HG03571 (cell line): ENCODE measurements at regions not wholly inside any gene's neighbourhood (a gene's known extent, or its start where the extent isn't known, plus 50 kb on each side); places are given as distances from the start of the nearest gene placed in this dataset.
"Not testable (repeated sequence)": the region's sequence is repeated elsewhere in the genome, so short reads cannot be mapped to it uniquely, and the experiment has no call there.

Experiments used
- ATAC-seq: cut with Tn5 transposase; IDR thresholded peaks from one replicate; pipeline ENCODE4 v1.9.1; 2021; ENCODE audit not compliant: unreplicated experiment

DNA sequence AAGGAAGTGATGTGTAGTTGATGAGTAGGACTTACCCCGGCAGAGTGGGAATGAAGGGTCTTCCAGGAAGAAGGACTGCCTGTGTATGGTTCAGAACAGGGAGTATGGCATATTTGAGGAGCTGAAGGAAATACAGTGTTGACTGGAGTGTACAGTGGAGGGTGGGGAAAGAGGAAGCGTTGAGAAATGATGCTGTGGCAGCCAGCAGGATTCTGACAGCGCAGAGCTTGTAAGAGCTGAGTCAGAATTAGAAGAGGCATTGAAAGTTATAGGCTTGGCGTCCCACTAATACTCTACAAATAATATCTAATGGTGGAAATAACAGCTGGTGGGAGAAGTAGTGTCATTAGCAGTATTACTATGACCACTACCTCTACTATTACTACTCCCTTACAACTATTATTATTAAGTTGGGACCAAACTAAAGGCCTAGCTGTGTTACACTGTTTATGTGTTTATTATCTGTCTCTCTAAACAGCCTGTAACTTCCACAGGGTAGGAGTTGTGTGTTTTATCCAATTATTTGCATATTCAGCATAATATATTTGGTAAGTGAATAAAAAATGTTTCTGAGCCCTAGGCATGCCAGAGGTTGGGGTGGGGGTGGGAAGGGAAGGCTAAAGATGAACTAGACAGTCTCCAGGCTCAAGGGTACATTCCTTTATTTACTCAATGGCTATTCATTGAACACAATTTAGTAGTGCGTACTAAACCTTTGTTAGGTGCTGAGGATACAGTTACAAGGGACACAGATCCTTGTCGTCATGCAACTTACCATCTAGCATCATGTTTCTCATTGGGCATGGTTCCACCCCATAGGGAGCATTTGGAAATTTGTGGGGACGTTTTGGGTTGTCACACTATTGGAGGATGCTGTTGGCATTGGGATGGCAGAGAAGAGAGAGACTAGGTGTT is 428.8 kb upstream of the ONECUT1 start:
- ATAC-seq: no peak

DNA sequence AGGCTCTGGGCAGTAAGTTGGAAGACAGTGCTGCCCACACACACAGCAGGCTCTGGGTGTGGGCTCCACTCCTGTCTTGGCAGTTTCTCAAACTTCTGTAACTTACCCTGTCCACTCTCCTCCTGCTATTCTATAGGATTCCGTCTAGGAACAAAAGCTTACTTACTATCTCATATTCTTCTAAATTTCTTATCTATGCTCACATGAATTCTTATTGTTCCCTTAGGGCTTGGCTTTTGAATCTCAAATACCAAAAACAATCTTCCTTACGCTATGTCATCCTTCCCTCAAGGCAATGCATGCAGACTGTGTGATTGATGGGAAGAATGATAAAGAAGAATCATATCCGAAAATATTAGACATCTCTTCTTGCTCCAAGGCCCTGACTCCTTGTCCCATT is 425.9 kb upstream of the ONECUT1 start:
- no peak for ATAC-seq

DNA sequence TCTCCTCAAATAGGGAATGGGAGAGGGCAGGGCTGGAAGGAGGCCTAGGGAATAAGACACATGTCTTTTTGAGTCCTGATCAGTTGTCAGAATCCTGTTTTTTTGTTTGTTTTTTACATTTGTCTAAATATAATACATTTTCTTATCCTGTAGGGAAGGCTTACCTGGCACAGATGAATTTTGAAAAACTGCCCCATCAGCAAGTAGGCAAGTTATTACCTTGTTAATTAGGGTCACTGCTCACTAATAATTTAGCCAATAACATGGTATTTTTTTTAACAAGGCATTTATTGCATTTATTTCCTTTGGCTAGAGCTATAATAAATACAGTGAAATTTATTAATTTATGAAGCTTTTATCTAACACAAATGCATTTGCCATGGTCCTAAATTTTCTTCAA is 423.2 kb upstream of the ONECUT1 start:
- ATAC-seq: no peak

DNA sequence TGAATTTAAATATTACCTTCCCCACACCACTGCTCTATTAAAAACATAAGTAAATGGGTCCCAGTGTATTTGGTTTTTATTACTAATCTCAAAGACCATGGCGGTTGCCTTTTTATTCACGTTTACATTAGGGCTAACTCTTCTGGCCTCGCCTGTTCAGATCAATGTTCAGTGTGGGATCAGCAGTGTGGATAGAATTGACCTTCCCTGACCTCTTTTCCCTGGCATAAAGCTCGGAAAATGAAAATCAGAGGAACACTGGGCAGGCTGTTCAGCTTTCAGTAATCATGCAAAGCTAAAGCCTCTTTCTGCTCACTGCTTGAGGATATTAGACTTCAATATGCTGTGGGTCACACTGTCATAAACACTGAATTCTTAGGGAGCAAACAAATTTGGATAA is 422.6 kb upstream of the ONECUT1 start:
- no peak for ATAC-seq

DNA sequence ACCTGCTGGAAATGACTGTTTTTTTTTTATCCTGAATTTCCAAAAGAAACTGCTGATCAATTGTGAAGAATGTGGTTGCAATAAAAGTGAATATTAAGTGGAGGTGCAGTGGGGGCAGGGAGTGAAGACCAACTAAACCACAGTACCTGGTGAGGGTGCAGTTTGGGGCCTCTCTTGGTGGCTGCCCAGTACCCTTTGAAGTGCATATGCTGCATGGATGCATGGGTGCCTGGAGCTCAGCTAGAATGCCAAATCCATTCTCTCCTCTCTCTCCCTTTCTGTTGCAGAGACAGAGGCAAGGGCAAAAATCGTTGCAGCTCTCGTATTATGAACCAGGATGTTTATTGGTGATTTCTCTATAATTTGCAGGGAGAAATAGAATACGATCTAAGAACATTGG is 420.5 kb upstream of the ONECUT1 start:
- ATAC-seq: no peak

DNA sequence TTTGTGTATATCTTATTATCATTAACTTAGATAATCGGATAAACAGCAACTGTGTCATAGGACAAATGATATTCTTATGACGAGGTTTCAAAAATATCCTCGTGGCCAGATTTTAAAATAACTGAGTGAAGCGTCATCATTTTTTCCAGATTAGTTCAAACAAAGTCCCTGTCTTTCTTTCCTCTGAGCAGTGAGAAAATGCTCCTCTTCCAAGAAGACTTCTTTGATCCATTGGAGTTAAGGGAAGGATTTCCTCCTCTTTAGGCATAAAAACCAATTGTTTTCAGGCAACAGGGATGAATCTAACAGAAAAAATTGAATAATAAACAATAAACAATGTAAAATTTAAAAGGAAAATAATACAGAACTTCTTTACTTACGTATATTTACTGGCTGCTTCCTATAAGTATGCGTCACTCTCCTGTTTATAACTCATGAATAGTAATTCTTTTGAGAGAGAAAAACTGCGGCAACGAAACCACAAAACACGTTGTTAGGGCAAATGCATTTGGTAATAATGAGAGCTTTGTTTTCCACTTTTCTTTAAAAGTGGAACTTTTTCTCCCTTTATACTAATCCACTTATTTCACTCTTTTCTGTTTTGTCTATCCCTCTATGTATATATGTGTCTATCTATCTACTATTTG is 419.4 kb upstream of the ONECUT1 start:
- no peak for ATAC-seq

DNA sequence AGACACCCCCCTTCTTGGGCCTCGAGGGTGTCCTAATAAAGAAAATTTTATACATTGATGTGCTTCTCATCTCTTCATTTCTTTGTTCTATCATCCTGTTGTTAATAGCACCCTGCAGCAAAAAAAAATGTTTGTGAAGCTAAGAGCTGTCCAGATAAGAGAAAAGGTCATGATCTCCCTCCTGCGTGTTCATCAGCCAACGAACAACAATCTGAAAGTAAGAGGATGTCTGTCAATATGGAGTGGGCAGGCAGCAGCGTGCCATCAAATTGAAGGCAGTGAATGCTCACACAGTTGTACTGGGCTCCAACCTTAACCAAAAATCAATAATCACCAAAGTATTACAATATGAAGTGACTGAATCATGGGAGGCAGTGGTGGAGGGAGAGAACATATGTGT is 418.6 kb upstream of the ONECUT1 start:
- ATAC-seq: no peak

DNA sequence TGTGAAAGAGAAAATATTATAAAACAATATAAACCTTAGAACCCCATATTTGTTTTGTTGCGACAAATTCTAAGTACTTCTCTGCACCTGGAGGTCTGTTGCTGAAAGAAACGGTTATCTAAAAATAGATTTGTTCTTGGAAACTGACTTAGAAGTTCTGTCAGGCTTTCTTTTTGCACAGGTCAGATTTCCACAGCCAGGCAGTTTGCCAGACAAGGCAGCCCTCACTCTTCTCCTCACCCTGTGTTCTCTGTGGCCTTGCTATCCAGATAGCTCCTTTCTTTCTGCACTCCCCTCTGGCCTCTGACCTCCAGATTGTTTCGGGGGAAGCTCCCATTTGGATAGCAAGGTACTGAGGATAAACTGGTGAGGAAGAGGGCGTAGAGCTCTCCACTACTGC is 413.3 kb upstream of the ONECUT1 start:
- ATAC-seq: no peak

DNA sequence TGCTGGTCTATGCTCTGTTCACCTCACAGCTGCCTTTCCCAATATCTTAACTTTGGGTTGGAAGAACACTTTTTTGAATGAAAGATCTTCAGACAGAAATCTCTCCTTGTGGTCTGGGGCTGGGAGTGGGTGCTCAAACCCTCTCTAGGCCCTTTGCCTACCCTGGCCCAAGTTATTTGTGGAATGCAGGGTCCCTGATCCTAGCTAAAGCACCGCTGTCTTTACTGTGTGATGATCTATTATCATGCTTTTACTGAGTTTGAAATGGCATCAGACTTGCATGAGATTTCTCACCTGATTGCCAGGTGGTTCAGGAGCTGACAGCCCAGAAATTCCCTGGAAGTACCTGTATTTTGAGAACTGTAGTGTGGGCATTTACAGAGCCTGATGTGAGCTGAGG is 412.7 kb upstream of the ONECUT1 start:
- ATAC-seq: no peak

DNA sequence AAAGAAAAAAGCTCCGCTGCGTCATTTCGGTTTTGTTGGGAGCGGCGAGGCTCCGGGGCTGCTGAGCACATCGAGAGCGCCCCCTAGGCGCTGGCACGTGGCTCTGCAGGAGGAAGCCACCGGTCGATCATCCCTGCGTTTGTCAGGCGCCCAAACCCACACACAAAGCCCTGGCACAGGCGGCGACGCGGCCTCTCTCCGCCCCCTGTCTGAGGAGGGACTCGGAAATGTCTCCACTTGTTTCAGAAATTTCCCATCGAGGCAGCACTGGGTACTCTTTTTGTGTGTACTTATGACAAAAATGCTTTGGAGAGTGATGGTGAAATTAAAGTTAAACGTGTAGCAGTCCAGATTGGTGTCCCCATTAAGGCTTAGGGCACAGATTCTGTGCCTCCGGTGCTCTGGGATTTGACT is 407.3 kb upstream of the ONECUT1 start:
- peak; percentile 64 for ATAC-seq

DNA sequence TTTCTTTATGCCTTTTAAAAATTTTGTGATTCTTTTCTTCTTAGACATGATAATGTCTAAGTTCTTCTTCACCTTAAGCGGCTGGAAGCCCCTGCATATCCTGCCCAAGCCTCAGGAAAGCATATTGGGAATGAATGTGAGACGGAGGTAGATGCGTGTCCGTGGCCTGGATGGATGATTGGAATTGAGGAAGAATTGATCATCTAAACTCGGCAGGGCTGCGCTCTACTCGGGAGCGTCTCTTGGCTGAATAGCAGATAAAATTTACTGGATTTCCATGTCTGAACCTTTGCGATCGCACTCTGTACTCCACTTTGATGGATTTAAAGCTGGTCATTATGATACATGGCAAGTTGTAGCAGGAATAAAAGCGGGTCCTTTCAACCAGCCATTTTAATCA is 406.7 kb upstream of the ONECUT1 start:
- no peak for ATAC-seq

DNA sequence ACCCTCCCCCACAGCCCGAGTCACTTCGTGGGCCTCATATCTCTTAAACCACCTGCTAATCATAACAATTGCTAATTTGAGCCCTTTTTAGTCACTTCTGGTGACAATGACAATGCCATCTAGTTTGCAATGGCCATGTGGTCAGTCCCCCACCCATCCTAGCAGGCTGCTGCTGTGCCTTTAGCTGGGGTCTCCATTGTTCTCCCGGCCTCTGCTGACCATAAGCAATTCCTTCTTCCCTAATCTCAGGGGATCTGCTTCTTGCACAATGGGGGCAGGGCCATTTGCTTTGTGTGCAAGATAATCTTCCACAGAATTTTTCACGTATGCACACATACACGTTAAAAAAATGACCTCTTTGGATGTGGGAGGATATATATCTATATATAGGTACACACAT is 406.1 kb upstream of the ONECUT1 start:
- ATAC-seq: no peak

DNA sequence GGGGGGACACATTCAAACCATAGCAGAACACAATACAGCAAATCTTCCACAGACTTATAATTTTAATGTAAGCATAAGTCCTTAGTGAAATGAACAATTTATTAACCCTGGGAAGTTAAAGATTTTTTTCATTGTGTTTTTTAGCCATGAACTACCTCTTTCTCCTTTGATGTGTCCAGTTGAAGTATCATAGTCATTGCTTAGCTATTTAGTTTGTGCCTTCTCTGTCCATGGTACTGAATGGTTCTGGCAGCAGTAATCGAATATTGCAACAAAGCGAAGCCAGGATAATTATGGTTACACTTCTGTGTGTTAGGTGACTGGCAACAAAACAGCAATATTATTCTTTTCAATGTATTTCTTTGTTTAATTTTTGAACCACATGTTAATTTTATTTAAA is 403.0 kb upstream of the ONECUT1 start:
- ATAC-seq: no peak

DNA sequence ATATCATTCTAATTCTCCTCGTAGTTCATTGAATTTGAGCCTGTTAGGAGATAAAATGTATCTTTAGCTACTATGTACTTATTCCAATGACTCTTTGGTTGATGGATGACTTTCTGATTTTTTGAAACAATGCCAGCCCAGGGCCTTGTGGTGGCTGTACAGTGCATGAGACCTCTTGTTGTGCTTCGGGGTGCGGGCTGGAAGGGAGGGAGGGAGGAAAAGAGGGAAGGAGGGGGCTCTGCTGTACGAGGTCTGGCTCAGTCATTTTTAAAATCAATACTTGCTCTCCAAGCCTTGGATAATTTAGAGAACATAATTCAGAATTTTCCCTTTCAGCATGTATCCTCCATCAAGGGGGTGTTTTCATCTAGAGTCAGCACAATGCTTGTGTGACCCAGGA is 399.7 kb upstream of the ONECUT1 start:
- ATAC-seq: no peak

DNA sequence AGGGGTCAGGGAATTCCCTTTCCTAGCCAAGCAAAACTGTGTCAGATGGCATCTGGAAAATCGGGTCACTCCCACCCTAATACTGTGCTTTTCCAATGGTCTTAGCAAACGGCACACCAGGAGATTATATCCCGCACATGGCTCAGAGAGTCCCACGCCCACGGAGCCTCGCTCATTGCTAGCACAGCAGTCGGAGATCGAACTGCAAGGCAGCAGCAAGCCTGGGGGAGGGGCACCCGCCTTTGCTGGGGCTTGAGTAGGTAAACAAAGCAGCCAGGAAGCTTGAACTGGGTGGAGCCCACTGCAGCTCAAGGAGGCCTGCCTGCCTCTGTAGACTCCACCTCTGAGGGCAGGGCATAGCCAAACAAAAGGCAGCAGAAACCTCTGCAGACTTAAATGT is 393.3 kb upstream of the ONECUT1 start:
- ATAC-seq: not testable (repeated sequence)

DNA sequence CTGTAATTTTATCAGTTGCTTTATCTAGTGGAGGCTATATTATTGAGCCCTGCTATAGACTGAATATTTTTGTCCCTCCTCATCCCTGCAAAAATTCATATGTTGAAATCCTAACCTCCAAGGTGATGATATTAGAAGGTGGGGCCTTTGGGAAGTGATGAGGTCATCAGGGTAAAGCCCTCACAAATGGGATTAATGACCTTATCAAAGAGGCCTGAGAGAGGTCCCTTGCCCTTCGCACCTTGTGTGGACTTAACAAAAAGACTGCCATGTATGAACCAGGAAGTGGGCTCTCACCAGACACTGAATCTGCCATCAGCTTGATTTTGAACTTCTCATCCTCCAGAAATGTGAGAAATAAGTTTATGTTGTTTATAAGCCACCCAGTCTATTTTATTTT is 381.4 kb upstream of the ONECUT1 start:
- no peak for ATAC-seq

DNA sequence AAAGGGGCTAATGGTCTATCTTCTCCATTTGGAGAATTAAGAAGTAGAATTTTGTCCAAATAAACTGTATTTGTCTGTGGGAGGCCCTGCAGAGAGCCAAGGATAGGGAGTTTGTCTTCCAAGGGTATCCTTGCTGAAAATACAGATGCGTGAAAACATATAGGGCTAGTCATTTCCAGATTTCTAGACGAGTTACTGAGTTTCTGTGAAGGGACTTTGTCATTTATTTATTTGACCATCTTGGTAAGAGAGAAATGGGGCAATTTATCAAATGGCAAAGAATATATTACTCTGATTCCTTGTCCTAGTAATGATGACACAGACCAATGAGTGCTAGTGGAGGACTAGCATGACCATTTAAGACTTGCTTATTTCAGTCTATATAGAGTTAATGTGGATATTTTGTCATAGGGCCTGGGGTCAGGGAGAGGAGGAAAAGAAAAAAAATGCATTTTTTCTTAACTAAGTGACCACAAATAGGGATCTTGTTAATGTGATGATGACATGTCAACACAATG is 376.6 kb upstream of the ONECUT1 start:
- no peak for ATAC-seq

DNA sequence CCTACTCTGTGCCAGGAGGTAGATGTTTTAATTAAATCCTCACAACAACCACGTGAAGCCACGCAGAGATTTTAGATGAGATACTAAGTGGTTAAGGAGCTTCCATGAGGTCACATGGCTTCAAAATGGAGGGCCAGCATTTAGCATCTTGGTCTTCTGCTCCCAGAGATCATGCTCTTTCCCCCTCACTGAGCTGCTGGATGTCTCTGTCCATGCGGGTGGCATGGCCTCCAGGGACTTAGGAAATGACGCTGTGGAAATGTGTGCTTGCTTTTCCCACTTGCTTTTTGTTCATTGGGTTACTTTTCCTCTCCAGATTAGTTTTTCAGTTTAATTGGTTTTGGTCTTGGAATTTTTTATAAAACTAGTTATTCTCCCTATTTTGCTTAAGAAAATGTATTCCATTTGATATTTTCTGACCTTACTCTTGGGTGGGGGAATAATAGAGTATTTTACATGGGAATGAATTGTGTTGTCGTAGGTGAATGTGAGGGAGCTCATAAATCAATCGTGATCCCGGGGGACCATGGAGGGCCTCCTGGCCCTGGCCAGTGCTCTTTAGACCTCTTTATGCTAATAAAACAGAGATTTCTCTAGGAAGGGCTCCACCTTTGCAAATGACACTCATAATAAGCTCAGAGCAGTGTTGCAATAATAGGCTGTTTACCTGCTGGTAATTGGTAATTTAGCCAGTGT is 376.0 kb upstream of the ONECUT1 start:
- no peak for ATAC-seq

DNA sequence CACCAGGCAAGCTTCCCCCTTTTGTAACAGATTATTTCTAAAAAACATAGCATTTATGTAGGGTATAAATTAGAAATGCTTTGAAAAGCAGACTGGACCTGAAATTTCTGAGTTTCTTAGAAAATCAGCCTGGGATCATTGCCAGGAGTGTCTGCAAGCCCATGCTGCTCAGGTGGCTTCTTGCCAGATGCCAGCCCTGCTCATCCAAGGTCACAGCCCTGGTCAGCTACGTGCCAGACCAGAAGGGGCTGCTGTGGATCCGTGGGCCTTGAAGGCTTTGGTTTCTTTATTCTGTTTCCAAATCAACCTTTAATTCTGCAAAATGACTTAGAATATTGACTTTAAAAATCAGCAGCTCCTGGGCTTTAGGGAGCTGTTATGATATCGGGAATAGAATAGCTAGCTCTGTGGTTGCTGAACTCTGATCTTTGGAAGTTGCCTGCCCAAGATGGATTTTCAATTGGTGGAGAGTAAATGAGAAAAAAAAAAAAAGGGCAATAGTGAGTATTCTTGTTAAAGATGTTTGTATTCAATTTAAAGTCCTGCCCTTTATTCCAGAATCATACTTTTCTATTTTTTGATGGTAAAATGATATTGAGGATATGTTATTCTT is 370.1 kb upstream of the ONECUT1 start:
- no peak for ATAC-seq

DNA sequence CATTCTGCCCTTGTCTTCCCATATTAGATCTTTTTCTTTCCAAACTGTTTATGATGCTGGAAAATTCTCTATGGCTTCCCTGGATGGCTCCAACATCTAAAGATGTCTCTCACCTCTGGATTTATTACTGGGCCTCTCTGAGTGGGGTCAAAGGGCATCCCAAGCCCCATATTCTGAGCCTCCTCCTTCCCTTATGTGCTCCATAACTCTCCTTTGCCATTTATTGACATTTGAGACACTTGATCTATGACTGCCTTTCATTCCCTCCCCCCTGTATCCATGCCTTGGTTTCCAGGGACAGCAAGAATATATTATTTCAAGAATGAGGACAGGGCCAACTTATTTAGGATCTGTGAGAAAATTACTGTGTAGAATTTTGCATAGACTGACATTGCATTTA is 369.3 kb upstream of the ONECUT1 start:
- ATAC-seq: no peak

DNA sequence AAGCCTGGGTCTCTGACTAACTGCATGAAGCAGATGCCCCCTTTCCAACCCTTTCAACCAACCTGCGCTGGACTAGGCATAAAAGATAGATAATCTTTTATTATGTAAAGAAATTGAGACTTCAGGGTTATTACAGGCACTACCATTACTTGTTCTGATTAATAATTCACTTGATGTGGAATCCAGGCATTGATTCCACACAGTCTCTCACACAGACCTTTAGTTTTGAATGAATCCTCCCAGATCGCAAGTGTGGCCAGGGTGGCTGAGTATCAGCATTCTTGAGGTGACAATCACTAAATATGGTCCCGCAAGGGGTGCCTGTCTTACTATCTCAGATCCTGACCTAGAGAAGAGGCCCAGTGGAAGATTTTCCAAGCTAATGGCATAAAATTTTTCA is 368.9 kb upstream of the ONECUT1 start:
- no peak for ATAC-seq
